Glomerular visceral epithelial cell (primary cell): ENCODE measurements at regions not wholly inside any gene's neighbourhood (a gene's known extent, or its start where the extent isn't known, plus 50 kb on each side); places are given as distances from the start of the nearest gene placed in this dataset.

Source experiments
- DNase-seq: peaks from one replicate; pipeline ENCODE4 v3.0.0-alpha.2; 2016; ENCODE audit errors: extremely low spot score

DNA sequence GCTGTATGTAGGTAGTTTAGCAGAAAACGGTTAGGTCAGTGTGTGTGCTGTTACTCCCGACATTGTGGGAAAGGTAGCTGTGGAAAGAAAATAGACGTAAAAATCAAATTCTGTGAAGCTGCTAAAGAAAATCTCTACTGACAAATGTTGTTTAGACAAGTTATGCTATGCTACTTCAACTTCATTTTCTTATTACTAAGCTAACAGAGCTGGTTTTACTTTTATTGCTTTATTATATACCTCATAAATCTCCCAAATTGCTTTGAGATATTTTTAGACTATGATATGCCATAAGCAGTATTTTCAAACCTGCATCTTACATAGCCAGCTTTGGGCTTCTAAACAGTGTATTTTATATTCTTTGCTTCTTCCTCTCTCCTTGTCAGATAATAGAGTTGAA lies 108.2 kb upstream of the PACRGL start:
- no peak for DNase-seq

DNA sequence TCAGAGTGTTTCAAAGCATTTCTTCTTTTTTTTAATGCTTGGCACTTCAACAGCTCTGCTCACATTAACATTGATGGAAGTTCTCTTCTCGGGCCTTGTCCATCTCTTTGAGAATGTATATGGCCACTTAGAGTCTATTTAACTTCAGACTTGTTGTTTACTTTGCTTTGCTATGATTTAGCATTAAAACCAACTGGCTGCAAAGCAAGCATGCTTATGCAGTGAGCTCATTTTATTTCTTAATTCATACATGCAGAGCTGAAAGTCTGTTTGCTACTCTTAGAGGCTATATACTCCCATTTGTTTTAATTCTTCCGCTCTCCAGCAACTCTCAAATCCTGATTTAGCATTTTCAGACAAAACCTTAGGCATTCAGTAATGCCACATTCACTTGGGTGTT lies 107.6 kb upstream of the PACRGL start:
- DNase-seq = no peak

DNA sequence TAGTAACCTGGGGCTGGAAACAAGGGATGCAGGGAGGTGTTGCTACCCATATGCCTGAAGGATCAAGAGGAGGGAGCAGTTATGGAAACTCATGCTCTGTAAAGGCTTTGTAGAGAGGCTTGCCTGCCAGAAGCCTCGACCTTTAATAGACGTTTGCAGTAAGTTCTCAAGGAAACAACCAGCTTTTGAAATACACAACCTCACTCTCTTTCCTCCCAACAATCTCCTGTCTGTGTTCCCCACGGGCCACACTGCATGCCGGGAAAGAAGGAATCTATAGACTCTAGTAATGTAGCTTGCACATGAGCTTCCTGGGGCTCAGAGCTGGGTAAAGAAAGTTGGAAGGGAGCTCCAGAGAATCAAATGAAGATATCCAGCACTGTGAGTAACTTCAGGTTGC lies 101.6 kb upstream of the PACRGL start:
- no peak for DNase-seq

DNA sequence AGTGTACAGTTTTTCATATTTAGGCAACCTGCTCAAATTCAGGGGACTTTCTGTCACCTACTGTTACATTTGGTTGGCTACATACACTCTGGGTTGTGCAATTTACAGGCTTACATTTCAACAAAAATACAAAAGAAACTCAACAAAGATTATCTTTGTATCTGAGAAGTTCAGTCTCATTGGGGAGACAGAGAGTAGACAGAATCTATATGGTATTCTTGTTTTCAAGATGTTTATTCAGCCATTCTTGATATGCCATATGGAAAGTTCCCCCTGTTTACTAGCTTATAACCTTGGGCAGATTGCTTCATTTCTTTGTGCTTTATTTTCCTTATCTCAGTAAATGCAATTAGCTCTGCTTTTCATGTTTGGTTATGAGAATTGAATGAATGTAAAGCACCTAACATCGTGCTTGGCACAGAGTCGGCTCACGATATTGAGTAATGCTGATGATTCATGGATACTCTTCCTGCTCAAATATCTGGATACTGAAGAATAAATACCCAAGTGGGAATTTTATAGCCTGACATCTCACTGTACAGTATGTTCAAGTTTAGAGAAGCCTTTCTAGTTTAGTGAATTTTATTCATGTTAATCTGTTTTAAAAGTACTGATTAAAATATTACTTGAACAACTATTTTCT lies 96.5 kb upstream of the PACRGL start:
- DNase-seq = no peak

DNA sequence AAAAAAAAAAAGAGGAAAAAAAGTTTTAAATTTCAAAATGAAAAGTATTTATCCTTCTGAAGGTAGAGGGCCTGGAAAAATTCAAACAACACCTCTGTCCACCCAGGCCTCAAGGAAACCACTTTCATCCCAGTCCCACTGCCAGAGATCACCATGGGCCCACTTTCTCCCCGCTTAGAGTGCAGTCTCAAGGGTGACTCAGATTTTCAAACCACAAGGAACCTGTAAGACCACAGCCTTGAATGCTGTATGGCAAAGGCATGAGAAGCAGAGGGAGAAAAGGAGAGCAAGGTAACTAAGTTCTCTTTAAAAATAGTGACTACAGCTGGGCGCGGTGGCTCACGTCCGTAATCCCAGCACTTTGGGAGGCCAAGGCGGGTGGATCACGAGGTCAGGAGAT lies 87.9 kb upstream of the PACRGL start:
- DNase-seq = peak; percentile 79

DNA sequence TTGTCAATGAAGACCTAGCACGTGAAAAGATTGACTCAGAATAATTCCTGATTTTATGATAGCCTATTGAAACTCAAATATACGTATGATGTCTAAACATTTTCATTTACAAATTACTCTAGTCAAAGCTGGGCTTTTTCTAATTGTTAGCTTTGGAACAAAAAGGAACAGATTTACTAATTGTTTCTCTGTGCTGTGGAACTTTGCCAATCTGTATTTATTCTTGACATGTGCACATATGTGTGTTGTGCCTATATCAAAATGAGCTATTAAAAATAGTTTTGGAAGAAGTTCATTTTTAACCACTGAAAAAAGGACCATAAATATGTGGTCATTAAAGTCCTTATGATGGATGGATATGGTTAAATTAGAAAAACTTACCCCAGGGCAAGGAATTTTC lies 85.4 kb upstream of the PACRGL start:
- no peak for DNase-seq

DNA sequence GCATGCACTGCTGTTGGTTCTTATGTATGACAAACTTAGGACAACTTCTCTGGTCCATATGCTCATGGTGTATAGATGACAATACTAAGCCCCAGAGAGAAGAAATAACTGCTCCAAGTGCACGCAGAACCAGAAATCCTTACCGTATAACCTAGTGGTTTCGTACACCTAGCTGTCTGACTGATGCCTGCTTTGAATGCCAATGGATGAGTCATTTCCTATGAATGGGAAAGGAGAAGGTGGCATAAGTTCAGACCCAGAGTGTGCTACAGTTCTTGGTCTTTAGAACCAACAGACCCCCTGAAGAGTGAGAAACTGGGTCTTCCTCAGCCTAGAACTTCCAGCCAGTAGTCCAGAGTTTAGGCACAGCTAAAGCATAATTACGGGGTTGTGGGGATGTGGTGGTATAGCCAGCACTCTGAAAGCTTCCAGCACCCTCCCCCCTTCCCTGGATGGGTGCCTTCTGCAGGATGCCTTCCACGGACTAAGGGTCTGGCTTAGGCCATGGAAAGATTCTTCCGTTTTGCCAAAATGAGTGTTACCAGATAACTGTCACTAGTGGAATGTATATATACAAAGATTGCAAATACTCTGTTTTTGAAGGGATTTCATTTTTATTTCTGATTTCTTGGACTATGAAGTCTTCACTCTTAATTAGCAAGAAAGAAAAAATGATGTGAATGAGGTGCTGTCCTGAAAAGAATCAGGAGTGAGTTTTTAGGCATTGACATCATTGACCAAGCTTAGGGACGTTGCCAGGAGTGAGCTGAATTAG lies 84.6 kb upstream of the PACRGL start:
- peak; percentile 66 for DNase-seq

DNA sequence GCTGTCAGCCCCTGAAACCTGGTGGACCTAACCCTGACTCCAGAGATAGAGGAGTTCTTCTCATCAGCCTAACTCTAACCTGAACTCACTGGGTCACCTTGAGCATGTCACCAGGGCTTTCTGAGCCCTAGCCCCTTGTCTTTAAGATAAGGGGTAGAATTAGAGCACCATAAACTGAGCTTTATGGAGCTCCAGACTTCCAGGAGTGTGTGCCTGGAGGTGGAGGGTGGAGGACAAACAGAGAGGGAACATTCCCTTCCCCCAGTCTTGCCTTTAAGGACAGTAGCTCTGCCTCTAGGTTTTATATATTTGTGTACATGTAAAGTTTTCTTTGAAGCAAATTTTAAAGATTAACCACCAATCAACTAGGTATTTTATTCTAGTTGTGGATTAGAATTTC lies 83.9 kb upstream of the PACRGL start:
- no peak for DNase-seq

DNA sequence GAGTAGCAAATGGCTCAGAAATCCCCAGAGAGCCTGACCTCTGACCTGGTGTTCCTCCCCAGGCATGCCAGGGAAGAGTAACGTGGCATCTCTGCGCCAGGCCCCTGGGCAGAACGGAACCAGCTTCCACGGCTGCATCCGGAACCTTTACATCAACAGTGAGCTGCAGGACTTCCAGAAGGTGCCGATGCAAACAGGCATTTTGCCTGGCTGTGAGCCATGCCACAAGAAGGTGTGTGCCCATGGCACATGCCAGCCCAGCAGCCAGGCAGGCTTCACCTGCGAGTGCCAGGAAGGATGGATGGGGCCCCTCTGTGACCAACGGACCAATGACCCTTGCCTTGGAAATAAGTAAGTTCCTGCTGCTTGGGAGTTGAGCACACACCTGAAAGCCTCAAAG lies 83.4 kb upstream of the PACRGL start:
- no peak for DNase-seq

DNA sequence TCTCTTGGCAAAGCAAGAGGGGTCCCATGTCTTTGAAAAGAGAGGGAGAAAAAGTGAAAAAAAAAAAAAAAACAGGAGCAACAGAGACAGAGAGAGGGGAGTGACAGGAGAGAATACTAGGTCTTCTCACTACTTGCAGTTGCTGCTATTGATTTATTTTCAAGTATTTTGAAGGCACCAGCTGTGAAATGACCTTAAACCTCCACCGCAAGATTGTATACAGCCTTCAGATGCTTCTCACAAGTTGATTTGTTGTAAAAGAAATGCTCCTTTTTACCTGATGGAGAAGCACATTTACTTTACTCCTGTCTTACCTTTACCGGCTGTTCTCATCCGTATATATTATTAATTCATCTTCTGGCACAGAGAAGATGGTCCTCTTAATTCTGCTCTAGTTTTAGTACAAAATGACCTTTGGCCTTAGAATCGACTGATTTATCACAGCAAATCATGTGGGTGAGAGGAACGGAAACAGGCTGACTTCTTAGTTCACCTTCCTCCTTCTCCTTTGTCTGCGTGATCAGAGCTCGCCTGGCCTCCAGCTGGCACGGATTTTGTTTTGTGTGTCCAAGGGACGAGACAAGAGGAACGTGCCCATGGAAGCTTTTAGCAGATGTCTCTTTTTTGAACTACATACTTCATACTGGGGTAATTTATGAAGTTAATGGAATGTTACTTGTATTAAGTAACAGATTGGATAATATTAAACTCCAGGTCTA lies 82.4 kb upstream of the PACRGL start:
- DNase-seq = no peak

DNA sequence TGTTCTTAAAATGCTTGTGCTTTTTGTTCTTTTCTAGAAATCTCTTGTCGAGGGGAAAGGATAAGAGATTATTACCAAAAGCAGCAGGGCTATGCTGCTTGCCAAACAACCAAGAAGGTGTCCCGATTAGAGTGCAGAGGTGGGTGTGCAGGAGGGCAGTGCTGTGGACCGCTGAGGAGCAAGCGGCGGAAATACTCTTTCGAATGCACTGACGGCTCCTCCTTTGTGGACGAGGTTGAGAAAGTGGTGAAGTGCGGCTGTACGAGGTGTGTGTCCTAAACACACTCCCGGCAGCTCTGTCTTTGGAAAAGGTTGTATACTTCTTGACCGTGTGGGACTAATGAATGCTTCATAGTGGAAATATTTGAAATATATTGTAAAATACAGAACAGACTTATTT lies 81.5 kb upstream of the PACRGL start:
- no peak for DNase-seq

DNA sequence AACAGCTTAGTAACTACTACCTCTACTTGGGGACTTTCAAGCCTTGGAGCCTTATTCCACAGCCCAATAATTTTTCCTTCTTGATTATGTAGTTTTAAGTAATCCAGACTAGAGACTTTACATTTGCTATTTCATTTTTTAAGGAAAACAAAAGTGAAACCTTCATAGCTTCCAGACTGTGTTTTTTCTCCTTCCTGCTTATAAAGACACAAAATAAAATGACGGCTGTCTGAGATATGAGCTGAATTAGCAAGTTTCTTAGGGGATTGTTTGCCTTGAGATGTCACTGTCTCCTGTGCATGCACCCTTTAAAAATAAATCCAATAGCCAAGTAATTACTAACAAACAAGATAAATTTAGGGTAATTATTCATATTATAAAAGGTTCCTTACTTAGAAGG lies 78.8 kb upstream of the PACRGL start:
- no peak for DNase-seq

DNA sequence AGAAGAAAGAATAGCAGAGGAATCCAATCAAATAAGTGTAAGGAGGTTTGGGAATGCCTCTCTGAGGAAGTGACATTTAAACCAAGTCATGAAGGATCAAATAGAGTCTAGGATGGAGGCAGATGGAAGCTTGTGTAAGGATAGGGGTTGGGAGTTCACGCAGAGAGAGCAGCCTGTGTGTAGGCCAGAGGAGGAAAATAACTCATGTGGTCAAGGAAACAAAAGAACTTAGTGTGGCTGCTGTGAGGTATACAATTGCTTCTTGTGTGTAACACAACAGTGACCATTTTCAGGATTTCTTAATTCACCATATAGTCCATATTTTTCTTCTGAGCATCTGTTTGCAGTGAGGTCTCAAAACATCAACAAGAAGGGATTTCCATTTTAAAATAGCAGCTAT lies 77.6 kb upstream of the PACRGL start:
- no peak for DNase-seq

DNA sequence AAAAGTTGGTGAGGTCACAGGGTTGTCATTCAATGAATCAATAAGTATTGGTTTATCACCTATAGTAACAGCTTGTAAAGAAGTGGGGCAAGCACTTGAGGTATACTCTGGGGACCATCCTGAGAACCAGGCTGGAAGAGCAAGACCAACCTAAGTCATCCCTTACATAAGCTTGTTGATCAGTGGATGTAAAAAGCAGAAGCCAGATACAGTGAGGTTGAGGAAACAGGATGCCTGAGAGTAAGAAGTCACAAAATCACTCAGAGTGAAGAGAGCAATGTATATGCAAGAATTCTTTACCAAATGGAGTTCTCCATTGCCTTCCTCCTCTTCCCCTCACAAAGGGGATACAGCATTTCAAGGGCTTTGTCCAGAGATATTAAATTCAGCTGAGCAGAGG lies 76.3 kb upstream of the PACRGL start:
- no peak for DNase-seq

DNA sequence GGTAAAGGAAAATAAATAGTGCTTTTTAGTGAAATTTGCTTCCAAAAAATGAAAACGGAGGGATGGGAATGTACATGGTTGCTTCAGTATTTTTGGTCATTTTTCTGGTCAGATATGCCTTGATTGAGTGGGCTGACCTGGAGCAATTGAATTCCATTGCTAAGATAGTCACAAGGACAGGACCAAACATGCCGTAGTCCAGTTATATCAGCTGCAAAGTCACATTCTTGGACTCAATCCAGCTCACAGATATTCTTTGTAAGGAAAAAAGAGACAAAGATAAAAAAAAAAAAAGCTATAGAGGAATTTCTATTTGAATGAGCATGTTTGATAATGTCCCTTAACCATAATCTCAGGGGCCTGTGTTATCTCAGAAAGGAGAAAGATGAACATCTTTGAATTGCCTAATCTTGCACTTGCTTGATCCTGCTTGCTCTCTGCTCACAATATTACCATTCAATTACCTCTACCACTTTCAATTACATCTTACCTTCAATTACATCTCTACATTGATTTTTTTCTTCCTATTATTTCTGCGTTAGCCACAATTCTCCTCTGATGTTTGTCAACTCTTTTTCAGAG lies 75.4 kb upstream of the PACRGL start:
- DNase-seq = no peak

DNA sequence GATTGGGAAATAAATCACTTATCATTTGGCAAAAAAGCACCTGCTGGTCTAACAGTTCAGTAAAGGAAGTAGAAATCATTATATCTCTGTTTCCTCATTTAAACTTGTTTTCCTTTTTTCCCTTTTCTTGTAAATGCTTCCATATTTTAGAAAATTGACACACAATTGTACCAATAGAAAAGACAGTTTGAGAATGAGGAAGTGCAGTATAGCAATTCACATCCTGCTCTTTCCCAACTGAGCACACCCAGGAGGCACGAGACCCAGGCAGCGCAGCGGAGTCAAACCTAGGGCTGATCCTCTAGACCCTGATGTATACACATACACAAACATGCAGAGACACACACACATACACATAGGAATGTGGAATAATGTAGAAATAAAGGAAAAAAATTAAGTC lies 74.8 kb upstream of the PACRGL start:
- no peak for DNase-seq

DNA sequence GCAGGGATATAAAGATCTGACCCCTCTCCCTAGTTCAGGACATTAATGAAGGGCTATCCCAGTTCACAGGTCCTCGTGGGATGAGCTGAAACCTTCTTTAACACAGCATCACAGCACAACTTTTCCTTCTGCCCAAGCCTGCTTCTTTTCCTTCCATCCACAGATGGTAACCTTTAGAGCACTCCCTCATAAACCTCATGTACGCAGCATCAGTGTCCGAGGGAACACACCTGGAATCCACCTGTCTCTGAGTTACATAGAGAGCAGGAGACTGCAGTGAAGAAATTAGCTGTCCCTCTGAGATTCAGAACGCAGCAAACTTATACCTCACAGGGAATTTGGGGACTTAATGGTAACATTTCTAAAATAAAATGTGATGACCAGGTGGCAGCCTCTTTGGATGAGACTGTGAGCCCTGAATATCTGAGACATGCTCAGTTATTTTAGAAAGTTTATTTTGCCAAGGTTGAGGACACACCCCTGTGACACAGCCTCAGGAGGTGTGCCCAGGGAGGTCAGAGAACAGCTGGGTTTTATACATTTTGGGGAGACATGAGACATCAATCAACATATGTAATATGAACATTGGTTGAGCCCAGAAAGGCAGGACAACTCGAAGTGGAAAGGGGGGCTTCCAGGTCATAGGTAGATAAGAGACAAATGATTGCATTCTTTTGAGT lies 73.8 kb upstream of the PACRGL start:
- no peak for DNase-seq

DNA sequence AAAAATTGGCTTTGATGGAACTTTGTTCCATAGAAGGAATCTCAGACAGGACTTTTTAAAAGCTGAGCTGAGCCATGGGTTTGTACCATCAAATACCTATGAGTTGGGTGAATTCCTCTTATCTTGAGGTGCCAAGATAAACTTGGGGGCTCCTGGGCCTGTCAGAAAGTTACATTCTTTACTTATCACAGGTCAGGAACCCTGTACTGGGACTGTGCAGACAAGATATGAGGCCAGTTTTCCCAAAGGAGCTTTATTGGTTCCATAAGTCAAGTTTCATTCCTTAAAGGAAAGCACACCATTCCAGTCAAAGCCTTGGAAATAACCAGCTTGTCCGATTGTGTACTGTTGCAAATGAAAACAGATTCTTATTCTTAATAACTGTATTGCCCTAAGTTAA lies 72.4 kb upstream of the PACRGL start:
- DNase-seq = no peak

DNA sequence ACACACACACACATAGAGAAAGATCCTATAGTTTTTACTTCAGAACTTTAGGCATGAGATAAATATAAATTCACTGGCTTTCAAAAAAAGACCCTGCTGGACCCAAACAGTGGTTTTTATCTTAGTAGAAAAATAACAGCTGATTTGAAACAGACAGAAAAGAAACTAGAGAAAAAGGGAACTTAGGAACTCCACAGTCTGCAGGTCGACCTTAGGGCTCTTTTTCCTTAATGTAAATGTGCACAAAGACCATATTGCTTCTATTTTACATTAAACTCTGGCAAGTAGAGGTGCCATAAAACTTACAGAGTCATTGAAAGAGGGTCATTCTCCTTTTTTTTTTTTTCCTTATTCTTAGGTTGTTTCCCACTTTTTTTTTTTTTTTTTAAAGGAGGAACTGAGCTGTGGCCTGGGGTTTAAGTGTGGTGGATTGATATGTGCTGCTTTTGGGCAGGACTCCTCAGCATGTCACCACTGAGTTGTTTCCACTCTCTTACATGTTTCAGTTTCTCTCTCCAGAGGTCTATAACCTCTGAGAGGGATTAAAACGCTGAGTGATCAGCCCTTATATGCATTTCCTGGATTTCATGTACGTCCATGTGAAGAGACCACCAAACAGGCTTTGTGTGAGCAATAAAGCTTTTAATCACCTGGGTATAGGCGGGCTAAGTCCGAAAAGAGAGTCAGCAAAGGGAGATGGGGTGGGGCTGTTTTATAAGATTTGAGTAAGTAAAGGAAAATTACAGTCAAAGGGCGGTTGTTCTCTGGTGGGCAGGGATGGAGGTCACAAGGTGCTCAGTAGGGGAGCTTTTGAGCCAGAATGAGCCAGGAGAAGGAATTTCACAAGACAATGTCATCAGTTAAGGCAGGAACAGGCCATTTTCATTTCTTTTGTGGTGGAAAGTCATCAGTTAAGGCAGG lies 70.8 kb upstream of the PACRGL start:
- no peak for DNase-seq

DNA sequence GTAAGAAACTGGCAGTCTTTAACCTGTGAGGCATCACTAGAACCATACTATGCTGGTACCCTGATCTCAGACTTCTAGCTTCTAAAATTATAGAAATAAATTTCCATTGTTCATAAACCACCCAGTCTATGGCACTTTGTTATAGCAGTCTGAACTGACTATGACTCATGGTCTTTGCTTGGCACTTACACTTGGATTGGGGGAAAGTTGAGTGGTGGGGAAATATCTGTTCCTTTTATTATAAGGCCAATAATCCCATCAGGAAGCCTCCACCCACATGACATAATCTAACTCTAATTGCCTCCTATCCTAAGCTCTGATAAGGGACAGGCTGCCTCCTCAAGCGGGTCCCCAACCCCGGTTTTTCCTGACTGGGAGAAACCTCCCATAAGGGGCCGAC lies 61.4 kb upstream of the PACRGL start:
- DNase-seq = no peak

DNA sequence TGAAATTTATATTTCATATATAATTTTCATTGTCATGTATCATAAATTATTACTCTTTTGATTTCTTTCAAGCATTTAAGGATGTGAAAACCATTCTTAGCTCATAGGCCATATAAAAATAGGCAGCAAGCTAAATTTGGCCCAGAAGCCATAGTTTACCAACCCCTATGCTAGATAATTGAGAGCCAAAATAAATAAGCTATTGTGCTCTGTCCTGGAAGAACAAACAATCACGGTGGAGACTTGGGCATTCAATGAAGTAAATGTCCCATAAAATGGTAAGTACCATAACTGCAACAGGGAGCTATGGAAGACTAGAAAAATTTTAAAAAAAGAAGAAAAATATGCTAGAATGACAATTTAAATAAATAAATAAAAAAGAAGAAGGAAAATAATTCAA lies 60.9 kb upstream of the PACRGL start:
- no peak for DNase-seq
